ENCODE measurements at regions not wholly inside any gene's neighbourhood (a gene's known extent, or its start where the extent isn't known, plus 50 kb on each side); places are given as distances from the start of the nearest gene placed in this dataset.

DNA sequence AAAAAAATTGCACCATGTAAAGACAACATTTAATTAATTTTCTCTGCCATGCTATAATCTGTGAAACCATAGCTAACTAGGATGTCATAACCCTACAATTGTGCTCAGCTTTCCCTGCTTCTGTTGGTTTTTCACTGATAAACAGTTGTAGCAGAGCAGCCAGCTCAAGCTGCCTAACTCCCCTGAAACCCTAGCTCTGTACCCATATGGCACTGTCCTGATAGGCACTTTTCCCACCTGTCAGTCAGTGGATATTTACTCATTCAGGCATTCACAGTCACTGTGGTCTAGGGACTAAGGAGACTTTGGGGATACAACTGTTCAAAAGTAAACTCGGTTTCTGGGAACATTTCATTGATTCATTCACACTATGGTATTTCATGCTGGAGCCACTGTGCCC, 407.0 kb downstream of the DSEL start:
- Histone ChIP-seq H3K27me3 (no peaks in the 10 kb centered on the region), H3K36me3 (no peaks in the 10 kb centered on the region), H3K4me1 (ENCODE audit: control insufficient read depth in 1 of 2, insufficient read depth in 1 of 2, low read depth in 1 of 2, low read length in 1 of 2) (no peaks in the 10 kb centered on the region), H3K4me3 (ENCODE audit: low read depth in 1 of 2, low read length in 1 of 2) (no peak overlapping the region), H3K27ac (no peak overlapping the region), H3K9me3 (no peaks in the 10 kb centered on the region)
- TF ChIP-seq, protein P1, sequence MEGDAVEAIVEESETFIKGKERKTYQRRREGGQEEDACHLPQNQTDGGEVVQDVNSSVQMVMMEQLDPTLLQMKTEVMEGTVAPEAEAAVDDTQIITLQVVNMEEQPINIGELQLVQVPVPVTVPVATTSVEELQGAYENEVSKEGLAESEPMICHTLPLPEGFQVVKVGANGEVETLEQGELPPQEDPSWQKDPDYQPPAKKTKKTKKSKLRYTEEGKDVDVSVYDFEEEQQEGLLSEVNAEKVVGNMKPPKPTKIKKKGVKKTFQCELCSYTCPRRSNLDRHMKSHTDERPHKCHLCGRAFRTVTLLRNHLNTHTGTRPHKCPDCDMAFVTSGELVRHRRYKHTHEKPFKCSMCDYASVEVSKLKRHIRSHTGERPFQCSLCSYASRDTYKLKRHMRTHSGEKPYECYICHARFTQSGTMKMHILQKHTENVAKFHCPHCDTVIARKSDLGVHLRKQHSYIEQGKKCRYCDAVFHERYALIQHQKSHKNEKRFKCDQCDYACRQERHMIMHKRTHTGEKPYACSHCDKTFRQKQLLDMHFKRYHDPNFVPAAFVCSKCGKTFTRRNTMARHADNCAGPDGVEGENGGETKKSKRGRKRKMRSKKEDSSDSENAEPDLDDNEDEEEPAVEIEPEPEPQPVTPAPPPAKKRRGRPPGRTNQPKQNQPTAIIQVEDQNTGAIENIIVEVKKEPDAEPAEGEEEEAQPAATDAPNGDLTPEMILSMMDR (IDR thresholded peaks at IDR 0.05) = no peak

DNA sequence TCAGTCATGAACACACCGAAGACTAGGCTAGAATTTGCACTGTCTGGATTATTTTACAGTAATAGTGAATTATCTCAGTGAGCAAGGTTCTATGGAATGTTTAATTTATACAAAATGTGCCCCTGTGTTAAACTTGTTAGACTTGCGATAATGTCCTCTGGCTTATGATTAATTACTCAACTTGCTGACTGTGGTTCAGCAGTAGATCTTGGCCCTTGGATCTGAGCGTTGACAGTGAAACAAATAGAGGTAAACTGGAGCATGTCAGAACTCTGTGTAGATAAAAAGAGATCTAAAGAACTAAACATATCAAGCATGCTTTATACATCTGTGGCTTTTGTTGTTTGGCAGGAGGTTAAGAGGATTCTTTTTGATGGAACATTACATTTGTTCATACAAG, 407.6 kb downstream of the DSEL start:
- Histone ChIP-seq H3K9me3 (no peaks in the 10 kb centered on the region), H3K27me3 (no peaks in the 10 kb centered on the region)
- TF ChIP-seq, protein P1 (IDR thresholded peaks at IDR 0.05) = no peak

DNA sequence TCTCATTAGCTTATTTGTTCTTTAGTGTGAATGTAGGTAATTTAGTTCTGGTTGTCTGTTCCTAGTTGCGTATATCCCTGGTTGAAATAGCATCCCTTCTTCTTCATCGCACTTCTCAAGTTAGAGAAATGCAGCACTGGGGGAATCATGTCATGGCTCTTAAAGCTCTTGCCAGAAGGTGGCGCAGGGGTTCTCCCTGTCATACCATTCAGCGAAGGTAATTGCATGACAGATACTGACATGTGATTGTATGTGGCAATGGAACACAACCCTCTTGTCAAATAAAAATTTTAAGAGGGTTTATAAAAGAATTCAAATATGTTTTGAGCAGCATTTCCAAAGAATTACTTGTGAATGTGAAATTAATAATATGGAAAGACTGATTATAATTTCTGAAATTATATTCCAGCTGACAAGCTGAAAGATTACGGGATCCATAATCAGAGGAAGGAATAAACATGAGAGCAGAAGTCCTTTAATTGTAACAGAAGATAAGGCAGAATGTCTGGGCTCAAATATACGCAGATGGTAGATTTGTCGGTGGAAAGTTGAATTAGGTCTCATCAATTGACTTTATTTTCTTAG, 411.7 kb downstream of the DSEL start:
- Histone ChIP-seq H3K9me3 (no peaks in the 10 kb centered on the region), H3K27me3 (no peaks in the 10 kb centered on the region), H3K4me3 (ENCODE audit: low read depth in 1 of 2, low read length in 1 of 2) (no peak overlapping the region), H3K27ac (no peak overlapping the region), H3K4me1 (ENCODE audit: control insufficient read depth in 1 of 2, insufficient read depth in 1 of 2, low read depth in 1 of 2, low read length in 1 of 2) (no peaks in the 10 kb centered on the region), H3K36me3 (no peaks in the 10 kb centered on the region)
- TF ChIP-seq, protein P1 (IDR thresholded peaks at IDR 0.05) = no peak

More for the DNA sequence above, 407.6 kb downstream of the DSEL start:
- Histone ChIP-seq H3K4me3 (ENCODE audit: low read depth in 1 of 2, low read length in 1 of 2) (no peak overlapping the region), H3K4me1 (ENCODE audit: control insufficient read depth in 1 of 2, insufficient read depth in 1 of 2, low read depth in 1 of 2, low read length in 1 of 2) (no peaks in the 10 kb centered on the region), H3K27ac (no peak overlapping the region), H3K36me3 (no peaks in the 10 kb centered on the region)

DNA sequence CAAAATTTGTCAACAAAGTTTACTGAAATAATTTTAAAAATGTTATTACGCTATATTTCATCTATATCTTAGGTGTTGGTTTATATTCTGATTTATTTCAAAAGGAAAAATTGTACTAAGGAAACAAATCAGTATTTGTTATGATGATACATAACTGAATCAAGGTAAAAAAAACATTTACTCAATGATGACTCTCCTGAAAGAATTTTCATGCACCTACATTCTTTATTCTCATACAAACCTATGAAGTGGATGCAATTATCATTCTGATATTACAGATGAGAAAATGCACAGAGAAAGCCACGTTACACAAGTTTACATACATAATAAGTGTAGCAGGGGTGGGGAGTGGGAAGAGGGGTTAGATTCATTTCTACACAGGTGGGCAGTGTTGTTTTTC, 422.4 kb downstream of the DSEL start:
- TF ChIP-seq, protein P1 (IDR thresholded peaks at IDR 0.05) = no peak
- Histone ChIP-seq H3K9me3 (no peaks in the 10 kb centered on the region), H3K4me3 (ENCODE audit: low read depth in 1 of 2, low read length in 1 of 2) (no peak overlapping the region), H3K27ac (no peak overlapping the region), H3K27me3 (no peaks in the 10 kb centered on the region), H3K36me3 (no peaks in the 10 kb centered on the region), H3K4me1 (ENCODE audit: control insufficient read depth in 1 of 2, insufficient read depth in 1 of 2, low read depth in 1 of 2, low read length in 1 of 2) (no peaks in the 10 kb centered on the region)

DNA sequence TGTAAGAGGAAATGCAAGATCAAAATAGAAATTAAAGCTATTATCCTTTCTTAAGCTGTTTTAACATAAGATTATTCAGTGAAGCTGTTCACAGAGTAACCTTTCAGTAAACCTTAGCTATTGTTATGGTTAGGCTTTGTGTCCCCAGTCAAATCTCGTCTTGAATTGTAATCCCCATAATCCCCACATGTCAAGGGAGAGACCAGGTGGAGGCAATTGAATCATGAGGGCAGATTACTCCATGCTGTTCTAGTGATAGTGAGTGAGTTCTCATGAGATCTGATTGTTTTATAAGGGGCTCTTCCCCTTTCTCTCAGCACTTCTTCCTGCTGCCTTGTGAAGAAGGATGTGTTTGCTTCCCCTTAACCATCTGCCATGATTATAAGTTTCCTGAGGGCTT, 424.4 kb downstream of the DSEL start:
- Histone ChIP-seq H3K4me1 (ENCODE audit: control insufficient read depth in 1 of 2, insufficient read depth in 1 of 2, low read depth in 1 of 2, low read length in 1 of 2) (no peaks in the 10 kb centered on the region), H3K4me3 (ENCODE audit: low read depth in 1 of 2, low read length in 1 of 2) (no peak overlapping the region), H3K9me3 (no peaks in the 10 kb centered on the region), H3K27ac (no peak overlapping the region), H3K27me3 (no peaks in the 10 kb centered on the region), H3K36me3 (no peaks in the 10 kb centered on the region)
- TF ChIP-seq, protein P1 (IDR thresholded peaks at IDR 0.05) = no peak

Measured in neutrophil (primary cell).